Activated T-helper 17 cell treated with anti-CD3 and anti-CD28 coated beads, Interleukin-2, amount 50 U/mL, for 72 hours (primary cell): ENCODE measurements at regions not wholly inside any gene's neighbourhood (a gene's known extent, or its start where the extent isn't known, plus 50 kb on each side); places are given as distances from the start of the nearest gene placed in this dataset.

ENCODE experiments used
- ATAC-seq: fragments of 150-1000 bp; cut with Tn5 transposase; replicated peaks from 2 replicates; pipeline ENCODE4 v1.10.0; 2021; ENCODE audit warnings: mild to moderate bottlenecking, moderate library complexity
- H3K27ac Mint-ChIP-seq: one replicate; pipeline ENCODE4 v1.8.0; 2022; ENCODE audit warnings: mixed read lengths
- H3K27me3 Mint-ChIP-seq: one replicate; pipeline ENCODE4 v1.8.0; 2022; ENCODE audit warnings: mixed read lengths
- H3K36me3 Mint-ChIP-seq: one replicate; pipeline ENCODE4 v1.8.0; 2022; ENCODE audit warnings: low read depth, mild to moderate bottlenecking, mixed read lengths
- H3K4me1 Mint-ChIP-seq: one replicate; pipeline ENCODE4 v1.8.0; 2022; ENCODE audit warnings: mixed read lengths
- H3K4me3 Mint-ChIP-seq: one replicate; pipeline ENCODE4 v1.8.0; 2022; ENCODE audit warnings: mild to moderate bottlenecking, mixed read lengths
- H3K9me3 Mint-ChIP-seq: one replicate; pipeline ENCODE4 v1.8.0; 2022; ENCODE audit warnings: mixed read lengths

- Mint-ChIP-seq H3K36me3 (no peaks in the 10 kb centered on the region), H3K27me3 (peaks cover 3% of the 10 kb centered on the region), H3K4me3 (no peak overlapping the region), H3K4me1 (no peaks in the 10 kb centered on the region), H3K27ac (no peak overlapping the region), H3K9me3 (peaks cover 10% of the 10 kb centered on the region)
- no peak for ATAC-seq
Observed at GRCh38 chr18:22467760-22468553, 50.2 kb upstream of the CTAGE1 start.

DNA sequence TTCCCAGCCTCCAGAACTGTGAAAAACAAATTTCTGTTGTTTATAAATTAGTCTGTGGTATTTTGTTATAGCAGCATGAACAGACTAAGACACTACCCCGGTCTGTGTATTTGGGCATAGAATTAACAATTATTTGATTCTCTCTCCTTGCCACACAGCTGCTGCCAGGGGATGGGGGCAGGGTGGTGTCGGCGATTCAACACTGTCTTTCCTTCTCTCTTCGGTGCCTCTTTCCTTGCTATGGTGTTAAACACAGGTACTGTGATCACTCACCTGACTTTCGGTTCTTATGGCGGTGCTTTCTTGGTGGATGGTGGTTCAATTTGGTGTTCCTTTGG lies 50.8 kb upstream of the CTAGE1 start:
- no peak overlapping the region for H3K27ac Mint-ChIP-seq
- no peaks in the 10 kb centered on the region for H3K4me1 Mint-ChIP-seq
- no peak overlapping the region for H3K4me3 Mint-ChIP-seq

DNA sequence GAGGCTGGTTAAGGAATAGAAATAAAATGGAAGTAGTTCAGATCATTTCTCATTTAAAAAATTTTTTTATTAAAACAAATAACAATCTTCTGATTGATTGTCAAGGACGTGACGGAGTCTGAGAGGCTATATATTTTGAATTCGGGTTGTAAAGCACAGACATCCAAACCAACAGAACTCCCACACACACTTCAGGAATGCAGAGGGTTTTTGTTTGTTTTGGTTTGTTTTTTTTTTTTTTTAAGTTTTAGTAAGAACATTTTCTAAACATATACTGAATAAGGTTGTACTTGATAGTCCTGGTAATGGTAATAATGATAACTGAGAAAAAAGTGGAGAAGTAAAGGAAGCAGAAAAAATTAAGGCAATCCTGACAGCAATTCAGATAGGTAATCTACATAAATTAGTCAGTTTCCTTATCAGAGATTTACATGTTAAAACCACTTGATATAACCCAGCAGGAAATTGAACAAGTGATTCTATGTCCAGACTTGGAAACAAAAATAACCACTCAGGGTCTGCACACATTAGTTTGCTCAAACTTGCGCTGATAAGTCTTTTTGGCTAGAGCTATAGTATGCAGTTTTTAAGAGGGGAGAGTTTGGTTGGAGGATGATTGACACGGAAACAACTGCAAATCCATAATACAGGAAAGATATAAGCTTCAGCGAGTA lies 51.5 kb upstream of the CTAGE1 start:
- ATAC-seq = no peak
- H3K27me3 Mint-ChIP-seq = peaks cover 3% of the 10 kb centered on the region
- no peak overlapping the region for H3K4me3 Mint-ChIP-seq
- H3K9me3 Mint-ChIP-seq = peaks cover 10% of the 10 kb centered on the region
- H3K36me3 Mint-ChIP-seq = no peaks in the 10 kb centered on the region
- H3K4me1 Mint-ChIP-seq = no peaks in the 10 kb centered on the region
- no peak overlapping the region for H3K27ac Mint-ChIP-seq

More for the DNA sequence above, 50.8 kb upstream of the CTAGE1 start:
- no peaks in the 10 kb centered on the region for H3K36me3 Mint-ChIP-seq
- H3K27me3 Mint-ChIP-seq = peaks cover 3% of the 10 kb centered on the region
- no peak for ATAC-seq
- peaks cover 10% of the 10 kb centered on the region for H3K9me3 Mint-ChIP-seq

- Mint-ChIP-seq H3K36me3 (no peaks in the 10 kb centered on the region), H3K9me3 (peaks cover 4% of the 10 kb centered on the region), H3K27me3 (peaks cover 4% of the 10 kb centered on the region), H3K4me3 (no peak overlapping the region), H3K27ac (no peak overlapping the region), H3K4me1 (no peaks in the 10 kb centered on the region)
- ATAC-seq = no peak
Observed at GRCh38 chr18:22469926-22470247, 52.2 kb upstream of the CTAGE1 start.

GRCh38 chr18:22470248-22471235 lies 52.8 kb upstream of the CTAGE1 start:
- H3K4me3 Mint-ChIP-seq = no peak overlapping the region
- H3K9me3 Mint-ChIP-seq = peaks cover 9% of the 10 kb centered on the region
- H3K27ac Mint-ChIP-seq = no peak overlapping the region
- no peak for ATAC-seq
- no peaks in the 10 kb centered on the region for H3K4me1 Mint-ChIP-seq
- peaks cover 7% of the 10 kb centered on the region for H3K27me3 Mint-ChIP-seq
- no peaks in the 10 kb centered on the region for H3K36me3 Mint-ChIP-seq

GRCh38 chr18:22471546-22472131 lies 53.9 kb upstream of the CTAGE1 start:
- Mint-ChIP-seq H3K36me3 (no peaks in the 10 kb centered on the region), H3K27me3 (peaks cover 7% of the 10 kb centered on the region), H3K27ac (no peak overlapping the region), H3K9me3 (peaks cover 5% of the 10 kb centered on the region), H3K4me3 (no peak overlapping the region), H3K4me1 (no peaks in the 10 kb centered on the region)
- no peak for ATAC-seq

GRCh38 chr18:22473366-22473765 lies 55.7 kb upstream of the CTAGE1 start:
- Mint-ChIP-seq H3K27ac (no peak overlapping the region), H3K9me3 (peaks cover 5% of the 10 kb centered on the region), H3K36me3 (no peaks in the 10 kb centered on the region), H3K27me3 (peaks cover 7% of the 10 kb centered on the region), H3K4me3 (no peak overlapping the region), H3K4me1 (no peaks in the 10 kb centered on the region)
- ATAC-seq = no peak

GRCh38 chr18:22475426-22476100 lies 57.8 kb upstream of the CTAGE1 start:
- no peak overlapping the region for H3K27ac Mint-ChIP-seq
- no peaks in the 10 kb centered on the region for H3K36me3 Mint-ChIP-seq
- peaks cover 7% of the 10 kb centered on the region for H3K27me3 Mint-ChIP-seq
- H3K4me1 Mint-ChIP-seq = no peaks in the 10 kb centered on the region
- H3K4me3 Mint-ChIP-seq = no peak overlapping the region
- no peak for ATAC-seq
- H3K9me3 Mint-ChIP-seq = peaks cover 5% of the 10 kb centered on the region

- Mint-ChIP-seq H3K4me1 (no peaks in the 10 kb centered on the region), H3K4me3 (no peak overlapping the region), H3K27ac (no peak overlapping the region), H3K9me3 (peaks cover 8% of the 10 kb centered on the region), H3K36me3 (no peaks in the 10 kb centered on the region), H3K27me3 (peaks cover 5% of the 10 kb centered on the region)
- ATAC-seq = no peak
Observed at GRCh38 chr18:22477222-22477621, 59.5 kb upstream of the CTAGE1 start.

DNA sequence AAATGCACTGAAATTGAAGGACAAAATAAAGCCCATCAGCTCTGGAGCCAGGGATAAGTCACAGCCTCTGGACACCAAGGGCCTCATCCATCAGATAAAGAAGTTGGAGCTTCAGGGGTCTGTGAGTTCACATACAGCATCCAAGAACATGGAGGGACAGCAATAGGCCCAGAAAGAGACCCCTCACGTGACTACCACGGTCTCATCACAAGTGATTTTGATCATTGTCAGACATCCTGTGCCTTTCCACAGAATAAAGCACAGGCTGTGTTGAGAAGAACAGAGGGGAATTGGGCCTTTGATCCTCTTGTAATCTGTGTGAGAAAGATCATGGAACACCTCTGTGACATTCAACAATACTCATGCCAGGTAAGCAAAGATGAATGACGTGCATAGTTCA lies 65.2 kb upstream of the CTAGE1 start:
- H3K27me3 Mint-ChIP-seq = no peaks in the 10 kb centered on the region
- no peak overlapping the region for H3K27ac Mint-ChIP-seq
- no peaks in the 10 kb centered on the region for H3K4me1 Mint-ChIP-seq
- H3K36me3 Mint-ChIP-seq = no peaks in the 10 kb centered on the region
- H3K4me3 Mint-ChIP-seq = no peak overlapping the region
- H3K9me3 Mint-ChIP-seq = peaks cover 14% of the 10 kb centered on the region
- no peak for ATAC-seq

GRCh38 chr18:22483407-22483806 lies 65.7 kb upstream of the CTAGE1 start:
- peaks cover 14% of the 10 kb centered on the region for H3K9me3 Mint-ChIP-seq
- no peaks in the 10 kb centered on the region for H3K4me1 Mint-ChIP-seq
- no peak overlapping the region for H3K27ac Mint-ChIP-seq

GRCh38 chr18:22484471-22484870 lies 66.8 kb upstream of the CTAGE1 start:
- no peaks in the 10 kb centered on the region for H3K4me1 Mint-ChIP-seq
- H3K36me3 Mint-ChIP-seq = no peaks in the 10 kb centered on the region
- ATAC-seq = no peak
- no peak overlapping the region for H3K4me3 Mint-ChIP-seq
- H3K9me3 Mint-ChIP-seq = peaks cover 14% of the 10 kb centered on the region
- no peaks in the 10 kb centered on the region for H3K27me3 Mint-ChIP-seq
- H3K27ac Mint-ChIP-seq = no peak overlapping the region

More at GRCh38 chr18:22483407-22483806, 65.7 kb upstream of the CTAGE1 start:
- no peaks in the 10 kb centered on the region for H3K36me3 Mint-ChIP-seq
- no peak for ATAC-seq
- H3K27me3 Mint-ChIP-seq = no peaks in the 10 kb centered on the region
- no peak overlapping the region for H3K4me3 Mint-ChIP-seq

GRCh38 chr18:22485808-22486244 lies 68.1 kb upstream of the CTAGE1 start:
- Mint-ChIP-seq H3K4me3 (no peak overlapping the region), H3K9me3 (peaks cover 14% of the 10 kb centered on the region), H3K27me3 (no peaks in the 10 kb centered on the region), H3K4me1 (no peaks in the 10 kb centered on the region), H3K36me3 (no peaks in the 10 kb centered on the region), H3K27ac (no peak overlapping the region)
- no peak for ATAC-seq

- ATAC-seq = no peak
- H3K4me1 Mint-ChIP-seq = no peaks in the 10 kb centered on the region
- H3K27me3 Mint-ChIP-seq = no peaks in the 10 kb centered on the region
- H3K36me3 Mint-ChIP-seq = no peaks in the 10 kb centered on the region
- no peak overlapping the region for H3K27ac Mint-ChIP-seq
- no peak overlapping the region for H3K4me3 Mint-ChIP-seq
- peaks cover 11% of the 10 kb centered on the region for H3K9me3 Mint-ChIP-seq
Observed at GRCh38 chr18:22486667-22487066, 69.0 kb upstream of the CTAGE1 start.
